Progenitor cell of endocrine pancreas (in vitro differentiated cells): ENCODE measurements at regions not wholly inside any gene's neighbourhood (a gene's known extent, or its start where the extent isn't known, plus 50 kb on each side); places are given as distances from the start of the nearest gene placed in this dataset.

Experiments used
- DNase-seq: peaks from one replicate; pipeline ENCODE4 v3.0.0; 2021; ENCODE audit warnings: low spot score; ENCODE audit not compliant: unreplicated experiment
- H3K27ac Mint-ChIP-seq: 2 replicates; pipeline ENCODE4 v1.8.0; 2021; ENCODE audit warnings: mild to moderate bottlenecking, moderate library complexity, mixed read lengths
- H3K27me3 Mint-ChIP-seq: 2 replicates; pipeline ENCODE4 v1.8.0; 2021; ENCODE audit warnings: mixed read lengths
- H3K36me3 Mint-ChIP-seq: 2 replicates; pipeline ENCODE4 v1.8.0; 2022; ENCODE audit warnings: mixed read lengths; ENCODE audit not compliant: insufficient read depth
- H3K4me1 Mint-ChIP-seq: 2 replicates; pipeline ENCODE4 v1.8.0; 2021; ENCODE audit warnings: low read depth, mixed read lengths
- H3K4me3 Mint-ChIP-seq: 2 replicates; pipeline ENCODE4 v1.8.0; 2021; ENCODE audit warnings: low read depth, mild to moderate bottlenecking, moderate library complexity, mixed read lengths
- H3K9me3 Mint-ChIP-seq: 2 replicates; pipeline ENCODE4 v1.8.0; 2021; ENCODE audit warnings: low read depth, mixed read lengths
- TF ChIP-seq, protein P1 (sequence below): fragments of 200-600 bp; sonication (generic); IDR thresholded peaks from one replicate; pipeline ENCODE4 v1.5.0; 2021; ENCODE audit warnings: antibody characterized with exemption, mild to moderate bottlenecking; ENCODE audit not compliant: unreplicated experiment

- Mint-ChIP-seq H3K36me3 (no peaks in the 10 kb centered on the region), H3K27ac (no peak overlapping the region), H3K27me3 (no peaks in the 10 kb centered on the region), H3K4me3 (no peak overlapping the region), H3K4me1 (peaks cover 2% of the 10 kb centered on the region), H3K9me3 (no peaks in the 10 kb centered on the region)
- TF ChIP-seq, protein P1, sequence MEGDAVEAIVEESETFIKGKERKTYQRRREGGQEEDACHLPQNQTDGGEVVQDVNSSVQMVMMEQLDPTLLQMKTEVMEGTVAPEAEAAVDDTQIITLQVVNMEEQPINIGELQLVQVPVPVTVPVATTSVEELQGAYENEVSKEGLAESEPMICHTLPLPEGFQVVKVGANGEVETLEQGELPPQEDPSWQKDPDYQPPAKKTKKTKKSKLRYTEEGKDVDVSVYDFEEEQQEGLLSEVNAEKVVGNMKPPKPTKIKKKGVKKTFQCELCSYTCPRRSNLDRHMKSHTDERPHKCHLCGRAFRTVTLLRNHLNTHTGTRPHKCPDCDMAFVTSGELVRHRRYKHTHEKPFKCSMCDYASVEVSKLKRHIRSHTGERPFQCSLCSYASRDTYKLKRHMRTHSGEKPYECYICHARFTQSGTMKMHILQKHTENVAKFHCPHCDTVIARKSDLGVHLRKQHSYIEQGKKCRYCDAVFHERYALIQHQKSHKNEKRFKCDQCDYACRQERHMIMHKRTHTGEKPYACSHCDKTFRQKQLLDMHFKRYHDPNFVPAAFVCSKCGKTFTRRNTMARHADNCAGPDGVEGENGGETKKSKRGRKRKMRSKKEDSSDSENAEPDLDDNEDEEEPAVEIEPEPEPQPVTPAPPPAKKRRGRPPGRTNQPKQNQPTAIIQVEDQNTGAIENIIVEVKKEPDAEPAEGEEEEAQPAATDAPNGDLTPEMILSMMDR = no peak
- DNase-seq = no peak
Observed at GRCh38 chr9:75651709-75652108, 238.8 kb upstream of the PCSK5 start.

DNA sequence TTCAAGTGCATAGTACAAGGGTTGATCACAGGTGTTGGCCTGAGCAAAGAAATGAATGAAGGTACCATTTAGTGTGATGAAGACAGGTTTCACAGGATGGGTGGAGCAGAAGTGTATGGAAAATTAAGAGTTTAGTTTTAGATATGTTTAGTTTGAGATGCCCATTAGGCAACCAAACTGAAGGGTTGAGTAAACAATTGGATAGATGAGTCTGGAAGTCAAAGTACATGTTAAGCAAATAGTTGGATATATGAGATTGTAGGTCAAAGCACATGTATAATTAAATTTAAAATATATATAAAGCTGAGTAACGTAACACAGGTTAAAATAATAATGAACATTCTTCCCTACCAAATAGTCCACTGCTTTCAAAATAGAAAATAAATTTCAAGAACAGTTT, 237.1 kb upstream of the PCSK5 start:
- TF ChIP-seq, protein P1 = no peak
- no peak for DNase-seq
- Mint-ChIP-seq H3K27ac (no peak overlapping the region), H3K4me3 (no peak overlapping the region), H3K27me3 (no peaks in the 10 kb centered on the region), H3K36me3 (no peaks in the 10 kb centered on the region), H3K4me1 (peaks cover 2% of the 10 kb centered on the region), H3K9me3 (no peaks in the 10 kb centered on the region)

GRCh38 chr9:75653750-75654149, 236.7 kb upstream of the PCSK5 start:
- H3K27me3 Mint-ChIP-seq = no peaks in the 10 kb centered on the region
- no peaks in the 10 kb centered on the region for H3K9me3 Mint-ChIP-seq
- DNase-seq = no peak
- H3K4me3 Mint-ChIP-seq = no peak overlapping the region
- TF ChIP-seq, protein P1 = no peak
- no peak overlapping the region for H3K27ac Mint-ChIP-seq
- no peaks in the 10 kb centered on the region for H3K36me3 Mint-ChIP-seq
- peaks cover 2% of the 10 kb centered on the region for H3K4me1 Mint-ChIP-seq

DNA sequence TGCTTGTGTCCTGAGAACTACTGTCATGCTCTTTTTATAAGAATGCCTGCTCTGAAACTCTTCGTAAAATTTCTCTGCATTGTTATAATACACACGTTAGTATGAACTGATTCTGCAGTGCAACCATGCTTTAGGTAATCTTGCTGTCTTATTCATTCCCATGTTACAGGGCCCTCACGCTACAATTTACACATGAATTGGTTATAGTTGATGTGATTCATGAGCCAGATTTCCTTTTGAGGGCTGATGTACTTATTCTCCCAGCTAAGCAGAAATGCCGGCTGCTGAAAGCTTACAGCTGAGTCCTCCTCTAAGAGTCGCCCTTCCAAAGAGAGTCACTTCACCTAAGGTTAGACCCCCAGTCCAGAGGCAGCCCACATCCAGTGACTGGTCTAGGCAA, 233.5 kb upstream of the PCSK5 start:
- Mint-ChIP-seq H3K4me1 (peaks cover 2% of the 10 kb centered on the region), H3K4me3 (no peak overlapping the region), H3K27me3 (no peaks in the 10 kb centered on the region), H3K36me3 (no peaks in the 10 kb centered on the region), H3K27ac (no peak overlapping the region), H3K9me3 (peaks cover 3% of the 10 kb centered on the region)
- TF ChIP-seq, protein P1 = no peak
- DNase-seq = no peak

- TF ChIP-seq, protein P1 = no peak
- DNase-seq = no peak
- Mint-ChIP-seq H3K27me3 (no peaks in the 10 kb centered on the region), H3K9me3 (peaks cover 3% of the 10 kb centered on the region), H3K4me1 (no peaks in the 10 kb centered on the region), H3K4me3 (no peak overlapping the region), H3K36me3 (no peaks in the 10 kb centered on the region), H3K27ac (no peak overlapping the region)
Observed at GRCh38 chr9:75658301-75658905, 232.1 kb upstream of the PCSK5 start.
